ELF-1 (cell line): ENCODE measurements at regions not wholly inside any gene's neighbourhood (a gene's known extent, or its start where the extent isn't known, plus 50 kb on each side); places are given as distances from the start of the nearest gene placed in this dataset.
A peak's percentile ranks its signal among the peaks of the same experiment; 100 is the strongest.
"Not testable (repeated sequence)": the region's sequence is repeated elsewhere in the genome, so short reads cannot be mapped to it uniquely, and the experiment has no call there.

Experiments used
- DNase-seq: peaks from one replicate; pipeline ENCODE4 v3.0.0-alpha.2; 2016; ENCODE audit warnings: low read depth, low spot score

GRCh38 chr14:106378191-106378590, 851.8 kb downstream of the TMEM121 start:
- no peak for DNase-seq

GRCh38 chr14:106380740-106381139, 854.4 kb downstream of the TMEM121 start:
- no peak for DNase-seq

GRCh38 chr14:106389186-106389585, 862.8 kb downstream of the TMEM121 start:
- not testable (repeated sequence) for DNase-seq

GRCh38 chr14:106390401-106390800, 864.0 kb downstream of the TMEM121 start:
- DNase-seq, result no peak

- DNase-seq, result no peak
Measured at GRCh38 chr14:106390947-106391346, 864.6 kb downstream of the TMEM121 start.

- no peak for DNase-seq
Measured at GRCh38 chr14:106393742-106394141, 867.4 kb downstream of the TMEM121 start.

GRCh38 chr14:106395456-106396050, 869.2 kb downstream of the TMEM121 start:
- DNase-seq, result no peak

GRCh38 chr14:106396999-106397398, 870.6 kb downstream of the TMEM121 start:
- no peak for DNase-seq

- not testable (repeated sequence) for DNase-seq
Measured at GRCh38 chr14:106398931-106399331, 872.5 kb downstream of the TMEM121 start.

GRCh38 chr14:106401316-106401715, 874.9 kb downstream of the TMEM121 start:
- DNase-seq, result not testable (repeated sequence)

- DNase-seq, result not testable (repeated sequence)
Measured at GRCh38 chr14:106410229-106410628, 883.8 kb downstream of the TMEM121 start.

GRCh38 chr14:106414464-106414863, 888.1 kb downstream of the TMEM121 start:
- DNase-seq, result no peak

GRCh38 chr14:106417224-106418049, 891.1 kb downstream of the TMEM121 start:
- peak; percentile 64 for DNase-seq

GRCh38 chr14:106419376-106419965, 893.1 kb downstream of the TMEM121 start:
- no peak for DNase-seq

- peak; percentile 49 for DNase-seq
Measured at GRCh38 chr14:106421431-106422033, 895.1 kb downstream of the TMEM121 start.

- DNase-seq, result no peak
Measured at GRCh38 chr14:106422066-106422465, 895.7 kb downstream of the TMEM121 start.

GRCh38 chr14:106425150-106425549, 898.8 kb downstream of the TMEM121 start:
- DNase-seq, result not testable (repeated sequence)

- peak; percentile 5 for DNase-seq
Measured at GRCh38 chr14:106436310-106436905, 910.0 kb downstream of the TMEM121 start.

GRCh38 chr14:106442857-106443256, 916.5 kb downstream of the TMEM121 start:
- DNase-seq, result no peak

- no peak for DNase-seq
Measured at GRCh38 chr14:106455026-106455425, 928.6 kb downstream of the TMEM121 start.

- peak; percentile 5 for DNase-seq
Measured at GRCh38 chr14:106459971-106460730, 933.8 kb downstream of the TMEM121 start.
